Activated naive CD4-positive, alpha-beta T cell treated with anti-CD3 and anti-CD28 coated beads, Interleukin-2, amount 50 U/mL, for 16 hours (primary cell): ENCODE measurements at regions not wholly inside any gene's neighbourhood (a gene's known extent, or its start where the extent isn't known, plus 50 kb on each side); places are given as distances from the start of the nearest gene placed in this dataset.
"Not testable (repeated sequence)": the region's sequence is repeated elsewhere in the genome, so short reads cannot be mapped to it uniquely, and the experiment has no call there.

ENCODE experiments used
- DNase-seq: peaks from one replicate; pipeline ENCODE4 v3.0.0-alpha.2; 2020

DNA sequence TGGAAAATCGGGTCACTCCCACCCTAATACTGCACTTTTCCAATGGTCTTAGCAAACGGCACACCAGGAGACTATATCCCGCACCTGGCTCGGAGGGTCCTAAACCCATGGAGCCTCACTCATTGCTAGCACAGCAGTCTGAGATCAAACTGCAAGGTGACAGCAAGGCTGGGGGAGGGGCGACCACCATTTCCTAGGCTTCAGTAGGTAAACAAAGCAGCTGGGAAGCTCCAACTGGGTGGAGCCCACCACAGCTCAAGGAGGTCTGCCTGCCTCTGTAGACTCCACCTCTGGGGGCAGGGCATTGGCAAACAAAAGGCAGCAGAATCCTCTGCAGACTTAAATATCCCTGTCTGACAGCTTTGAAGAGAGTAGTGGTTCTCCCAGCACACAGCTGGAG lies 109.0 kb upstream of the DEFB108B start:
- not testable (repeated sequence) for DNase-seq

DNA sequence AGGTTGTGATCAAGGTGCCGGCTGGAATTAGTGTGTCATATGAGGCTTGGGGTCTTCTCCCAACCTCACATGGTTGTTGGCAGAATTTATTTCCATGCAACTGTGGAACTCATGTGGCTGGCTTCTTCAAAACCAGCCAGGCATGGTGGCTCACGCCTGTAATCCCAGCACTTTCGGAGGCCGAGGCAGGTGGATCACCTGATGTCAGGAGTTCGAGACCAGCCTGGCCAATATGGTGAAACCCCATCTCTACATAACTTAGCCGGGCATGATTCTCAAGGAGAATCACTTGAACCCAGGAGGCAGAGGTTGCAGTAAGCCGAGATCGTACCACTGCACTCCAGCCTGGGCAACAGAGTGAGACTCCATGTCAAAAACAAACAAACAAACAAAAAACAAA lies 102.3 kb upstream of the DEFB108B start:
- not testable (repeated sequence) for DNase-seq

DNA sequence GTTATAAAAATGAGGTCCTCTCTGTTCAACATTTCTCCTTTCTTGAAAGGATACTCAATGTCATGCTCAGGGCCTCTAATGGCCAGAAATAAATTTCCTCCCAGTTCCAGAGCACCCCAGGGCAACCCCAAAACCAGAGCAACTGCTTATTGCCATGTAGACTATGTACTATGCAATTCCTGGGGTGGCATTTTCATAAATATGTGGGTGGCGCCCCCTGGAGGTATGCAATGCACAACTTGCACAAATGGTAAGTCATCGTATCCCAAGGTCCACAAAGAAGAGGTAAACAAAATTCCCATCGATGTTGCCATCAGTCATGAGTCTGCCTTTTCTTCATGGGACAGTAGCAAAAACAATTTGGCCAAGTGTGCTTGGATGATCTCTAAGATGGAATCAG lies 98.6 kb upstream of the DEFB108B start:
- DNase-seq, result not testable (repeated sequence)

DNA sequence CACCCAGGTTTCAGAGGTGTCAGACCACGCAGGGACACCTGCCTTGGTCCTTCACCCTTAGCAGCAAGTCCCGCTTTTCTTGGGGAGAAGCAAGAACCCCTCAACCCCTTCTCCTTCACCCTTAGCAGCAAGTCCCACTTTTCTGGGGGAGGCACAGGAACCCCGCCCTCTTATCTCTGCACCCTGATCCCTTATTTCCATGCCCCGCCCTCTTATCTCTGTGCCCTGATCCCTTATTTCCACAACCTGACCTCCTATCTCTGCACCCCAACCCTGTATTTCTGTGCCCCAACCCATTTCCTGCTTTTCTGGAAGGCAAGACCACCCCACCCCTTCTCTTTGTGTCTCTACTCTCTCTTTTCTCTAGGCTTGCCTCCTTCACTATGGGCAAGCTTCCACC lies 94.7 kb upstream of the DEFB108B start:
- DNase-seq, result not testable (repeated sequence)

DNA sequence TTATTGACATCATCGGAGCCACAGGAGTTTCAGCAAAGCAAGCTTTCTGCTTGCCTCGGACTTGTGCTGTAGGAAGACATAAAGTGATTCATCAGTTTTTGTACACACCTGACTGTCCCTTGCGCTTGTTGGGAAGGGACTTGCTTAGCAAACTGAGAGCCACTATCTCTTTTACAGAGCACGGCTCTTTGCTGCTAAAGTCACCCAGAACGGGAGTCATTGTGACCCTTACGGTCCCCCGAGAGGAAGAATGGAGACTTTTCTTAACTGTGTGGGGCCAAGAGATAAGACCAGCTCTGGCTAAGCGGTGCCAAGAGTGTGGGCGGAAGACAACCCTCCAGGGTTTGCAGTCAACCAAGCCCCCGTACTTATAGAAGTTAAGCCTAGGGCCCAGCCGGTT lies 89.6 kb upstream of the DEFB108B start:
- DNase-seq, result not testable (repeated sequence)

DNA sequence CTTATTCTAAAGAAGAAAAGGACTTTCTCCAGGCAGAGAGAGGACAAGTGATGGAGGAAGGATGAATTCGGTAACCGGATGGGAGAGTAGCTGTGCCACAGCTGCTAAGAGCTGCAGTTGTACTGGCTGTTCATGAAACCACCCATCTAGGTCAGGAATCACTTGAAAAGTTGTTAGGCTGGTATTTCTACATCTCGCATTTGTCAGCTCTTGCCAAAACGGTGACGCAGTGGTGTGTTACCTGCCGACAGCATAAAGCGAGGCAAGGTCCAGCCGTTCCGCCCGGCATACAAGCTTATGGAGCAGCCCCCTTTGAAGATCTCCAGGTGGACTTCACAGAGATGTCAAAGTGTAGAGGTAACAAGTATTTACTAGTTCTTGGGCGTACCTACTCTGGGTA lies 87.3 kb upstream of the DEFB108B start:
- not testable (repeated sequence) for DNase-seq

DNA sequence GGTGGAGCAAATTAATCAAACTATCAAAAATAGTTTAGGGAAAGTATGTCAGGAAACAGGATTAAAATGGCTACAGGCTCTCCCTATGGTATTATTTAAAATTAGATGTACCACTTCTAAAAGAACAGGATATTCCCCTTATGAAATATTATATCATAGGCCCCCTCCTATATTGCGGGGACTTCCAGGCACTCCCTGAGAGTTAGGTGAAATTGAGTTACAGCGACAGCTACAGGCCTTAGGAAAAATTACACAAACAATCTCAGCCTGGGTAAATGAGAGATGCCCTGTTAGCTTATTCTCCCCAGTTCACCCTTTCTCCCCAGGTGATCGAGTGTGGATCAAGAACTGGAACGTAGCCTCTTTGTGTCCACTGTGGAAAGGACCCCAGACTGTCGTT lies 86.7 kb upstream of the DEFB108B start:
- DNase-seq, result not testable (repeated sequence)

DNA sequence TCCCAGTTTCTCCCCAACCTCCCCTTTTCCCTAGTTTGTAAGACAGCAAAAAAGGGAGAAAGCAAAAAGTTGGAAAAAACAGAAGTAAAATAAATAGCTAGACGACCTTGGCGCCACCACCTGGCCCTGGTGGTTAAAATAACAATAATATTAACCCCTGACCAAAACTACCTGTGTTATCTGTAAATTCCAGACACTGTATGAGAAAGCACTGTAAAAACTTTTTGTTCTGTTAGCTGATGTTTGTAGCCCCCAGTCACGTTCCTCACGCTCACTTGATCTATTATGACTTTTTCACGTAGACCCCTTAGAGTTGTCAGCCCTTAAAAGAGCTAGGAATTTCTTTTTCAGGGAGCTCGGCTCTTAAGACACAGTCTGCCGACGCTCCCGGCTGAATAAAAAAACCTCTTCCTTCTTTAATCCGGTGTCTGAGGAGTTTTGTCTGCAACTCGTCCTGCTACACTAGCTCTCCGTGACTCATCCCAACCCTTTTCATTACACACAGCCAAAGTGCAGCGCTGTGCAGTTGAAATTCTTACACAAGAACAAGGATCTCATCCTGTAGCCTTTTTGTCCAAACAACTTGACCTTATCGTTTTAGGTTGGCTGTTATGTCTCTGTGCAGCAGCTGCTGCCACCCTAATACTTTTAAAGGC lies 83.9 kb upstream of the DEFB108B start:
- DNase-seq, result not testable (repeated sequence)

DNA sequence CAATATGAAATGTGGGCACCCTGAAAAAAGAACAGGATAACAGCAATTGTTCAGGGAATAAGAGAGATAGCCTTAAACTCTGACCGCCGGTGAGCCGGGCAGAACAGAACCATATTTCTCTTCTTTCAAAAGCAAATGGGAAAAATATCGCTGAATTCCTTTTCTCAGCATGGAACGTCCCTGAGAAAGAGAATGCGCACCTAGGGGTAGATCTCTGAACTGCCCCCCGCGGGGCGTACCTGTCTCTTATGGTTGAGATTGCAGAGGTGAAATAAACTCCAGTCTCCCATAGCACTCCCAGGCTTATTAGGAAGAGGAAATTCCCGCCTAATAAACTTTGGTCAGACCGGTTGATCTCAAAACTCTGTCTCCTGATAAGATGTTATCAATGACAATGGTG lies 82.1 kb upstream of the DEFB108B start:
- DNase-seq, result not testable (repeated sequence)

DNA sequence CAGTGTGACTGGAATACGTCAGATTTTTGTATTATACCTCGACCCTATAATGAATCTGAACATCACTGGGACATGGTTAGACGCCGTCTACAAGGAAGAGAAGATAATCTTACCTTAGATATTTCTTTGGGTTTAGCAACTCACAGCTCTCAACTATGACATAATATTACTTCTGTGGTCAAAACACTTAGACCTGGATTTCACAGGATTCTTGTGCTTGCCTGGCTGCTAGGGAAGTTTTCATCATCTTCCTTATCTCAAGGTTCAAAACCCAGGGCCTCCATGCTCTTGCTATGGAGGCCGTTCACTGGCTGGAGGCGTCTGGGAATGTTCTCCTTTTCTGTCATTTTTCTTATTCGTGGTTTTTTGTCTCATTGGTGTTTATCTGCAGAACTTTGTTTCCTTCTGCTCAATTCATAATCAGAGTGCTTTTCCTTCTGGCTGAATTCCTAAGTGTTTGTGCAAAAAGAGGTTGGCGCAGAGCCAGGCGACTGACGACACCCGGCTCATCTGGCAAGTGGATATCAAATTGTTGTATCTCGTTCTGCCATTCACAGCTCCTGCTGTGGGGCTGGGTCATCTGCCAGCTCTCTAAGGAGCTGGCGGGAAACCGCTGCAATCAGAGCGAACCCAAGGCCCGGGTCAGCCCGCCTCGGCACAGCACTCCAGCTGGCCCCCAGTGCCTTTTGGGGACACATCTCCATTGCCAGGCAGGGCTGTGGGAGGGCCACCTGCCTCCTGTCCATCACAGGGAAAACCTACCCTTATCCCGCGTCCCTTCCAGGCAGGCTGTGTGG lies 68.1 kb upstream of the DEFB108B start:
- not testable (repeated sequence) for DNase-seq

DNA sequence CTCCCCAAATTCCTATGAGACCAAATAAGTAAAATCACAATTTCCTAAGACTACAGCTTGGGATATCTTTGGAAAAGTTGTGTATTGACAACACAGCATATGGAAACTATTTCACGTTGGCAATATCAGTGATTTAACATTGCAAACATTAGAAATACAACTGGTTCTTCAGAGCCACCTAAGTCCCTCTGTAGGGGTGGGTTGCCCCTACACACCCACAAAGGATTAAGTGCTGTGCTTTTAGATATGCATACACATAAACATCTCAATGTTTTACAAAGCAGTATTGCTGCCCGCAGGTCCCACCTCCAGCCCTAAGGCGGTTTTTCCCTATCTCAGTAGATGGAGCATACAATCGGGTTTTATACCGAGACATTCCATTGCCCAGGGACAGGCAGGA lies 66.0 kb upstream of the DEFB108B start:
- DNase-seq, result not testable (repeated sequence)

DNA sequence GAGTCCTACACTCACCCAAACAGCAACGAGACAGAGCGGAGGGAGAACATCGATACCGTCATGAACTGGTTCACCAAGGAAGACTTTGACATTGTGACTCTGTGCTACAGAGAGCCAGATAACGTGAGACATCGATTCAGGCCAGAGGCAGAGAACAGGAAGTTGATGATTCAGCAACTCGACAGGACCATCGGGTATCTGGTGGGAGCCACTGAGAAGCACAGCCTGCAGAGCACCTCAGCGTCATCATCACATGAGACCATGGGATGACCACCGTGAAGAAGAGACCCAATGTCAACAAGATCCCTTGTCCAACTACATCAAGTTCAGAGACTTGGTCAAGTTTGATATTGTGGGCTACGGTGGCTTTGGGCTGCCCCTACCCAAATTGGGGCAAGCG lies 60.8 kb upstream of the DEFB108B start:
- not testable (repeated sequence) for DNase-seq

DNA sequence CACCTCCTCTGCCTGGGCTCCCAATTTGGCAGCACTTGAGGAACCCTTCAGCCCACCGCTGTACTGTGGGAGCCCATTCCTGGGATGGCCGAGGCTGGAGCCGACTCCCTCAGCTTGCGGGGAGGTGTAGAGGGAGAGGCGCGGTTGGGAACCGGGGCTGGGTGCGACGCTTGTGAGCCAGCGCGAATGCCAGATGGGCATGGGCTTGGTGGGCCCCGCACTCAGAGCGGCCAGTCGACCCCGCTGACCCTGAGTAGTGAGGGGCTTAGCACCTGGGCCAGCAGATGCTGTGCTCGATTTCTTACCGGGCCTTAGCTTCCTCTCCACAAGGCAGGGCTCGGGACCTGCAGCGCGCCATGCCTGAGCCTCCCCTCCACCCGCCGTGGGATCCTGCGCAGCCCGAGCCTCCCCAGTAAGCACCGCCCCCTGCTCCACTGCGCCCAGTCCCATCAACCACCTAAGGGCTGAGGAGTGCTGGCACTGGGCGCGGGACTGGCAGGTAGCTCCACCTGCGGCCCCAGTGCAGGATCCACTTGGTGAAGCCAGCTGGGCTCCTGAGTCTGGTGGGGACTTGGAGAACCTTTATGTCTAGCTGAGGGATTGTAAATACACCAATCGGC lies 58.3 kb upstream of the DEFB108B start:
- no peak for DNase-seq

DNA sequence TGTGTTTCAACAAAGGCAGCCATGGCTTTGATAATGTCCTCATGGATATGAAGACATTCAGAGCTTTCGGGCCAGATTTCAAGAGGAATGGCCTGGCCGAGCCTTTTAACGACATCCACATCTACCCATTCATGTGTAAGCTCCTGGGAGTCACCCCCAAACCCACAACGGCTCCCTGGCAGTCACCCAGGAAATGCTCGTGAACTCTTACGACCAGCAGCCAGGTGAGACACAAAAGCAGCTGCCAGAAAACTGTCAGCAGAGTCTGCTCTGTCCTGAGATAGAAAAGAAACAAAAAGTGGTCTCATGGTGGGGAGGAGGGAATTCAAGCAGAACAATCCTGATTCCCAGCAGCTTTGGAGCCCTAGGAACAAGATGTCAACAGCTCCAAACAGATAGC lies 52.9 kb upstream of the DEFB108B start:
- DNase-seq, result not testable (repeated sequence)

DNA sequence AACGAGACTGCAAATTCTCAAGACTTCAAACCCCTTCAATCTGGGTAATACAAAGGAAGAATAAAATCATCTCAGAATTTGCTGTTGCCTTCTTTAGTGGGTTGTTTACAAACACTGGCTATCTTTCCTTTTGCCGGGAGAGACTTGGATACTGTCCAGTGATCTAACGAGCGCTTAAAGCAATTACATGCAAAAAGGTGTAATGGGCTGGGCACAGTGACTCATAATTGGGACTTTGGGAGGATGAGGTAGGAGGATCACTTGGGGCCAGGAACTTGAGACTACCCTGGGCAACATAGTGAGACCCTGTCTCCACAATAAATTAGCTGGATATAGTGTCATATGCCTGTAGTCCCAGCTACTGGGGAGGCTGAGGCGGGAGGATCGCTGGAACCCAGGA lies 52.2 kb upstream of the DEFB108B start:
- DNase-seq, result not testable (repeated sequence)

DNA sequence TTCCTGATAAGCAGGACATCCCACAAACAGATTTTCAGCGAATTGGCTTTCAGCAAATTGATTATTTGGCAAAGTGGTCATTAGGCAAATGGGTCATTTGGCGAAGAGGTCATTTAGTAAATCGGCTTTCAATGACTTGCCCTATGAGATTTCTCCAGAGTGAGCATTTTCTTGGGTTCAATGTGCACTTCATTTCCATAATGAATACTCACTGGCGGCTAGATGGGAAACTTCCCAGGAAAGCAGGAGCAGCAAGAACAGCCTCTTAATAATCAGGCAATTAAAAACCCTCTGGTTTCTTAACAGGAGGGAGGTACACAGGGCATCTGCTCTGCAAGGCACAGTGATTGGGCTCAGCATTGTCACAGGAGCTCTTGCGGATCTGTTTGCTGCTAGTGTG lies 51.5 kb upstream of the DEFB108B start:
- not testable (repeated sequence) for DNase-seq

DNA sequence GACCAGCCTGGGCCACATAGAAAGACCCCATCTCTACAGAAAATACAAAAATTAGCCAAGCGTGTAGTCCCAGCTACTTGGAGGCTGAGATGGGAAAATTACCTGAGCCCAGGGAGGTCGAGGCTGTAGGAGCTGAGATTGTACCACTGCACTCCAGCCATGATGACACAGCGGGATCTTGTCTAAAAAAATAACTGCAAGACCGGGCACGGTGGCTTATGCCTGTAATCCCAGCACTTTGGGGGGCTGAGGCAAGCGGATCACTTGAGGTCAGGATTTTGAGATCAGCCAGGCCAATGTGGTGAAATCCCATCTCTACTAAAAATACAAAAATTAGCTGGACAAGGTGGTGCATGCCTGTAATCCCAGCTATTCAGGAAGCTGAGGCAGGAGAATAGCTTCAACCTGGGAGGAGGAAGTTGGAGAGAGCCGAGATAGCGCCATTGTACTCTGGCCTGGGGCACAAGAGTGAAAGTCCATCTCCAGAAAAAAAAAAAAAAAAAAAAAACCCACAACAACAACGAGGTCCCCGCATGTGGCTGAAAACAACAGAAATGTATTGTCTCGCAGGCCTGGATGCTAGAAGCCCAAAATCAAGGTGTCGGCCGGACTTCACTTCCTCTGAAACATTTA lies 50.7 kb upstream of the DEFB108B start:
- not testable (repeated sequence) for DNase-seq

DNA sequence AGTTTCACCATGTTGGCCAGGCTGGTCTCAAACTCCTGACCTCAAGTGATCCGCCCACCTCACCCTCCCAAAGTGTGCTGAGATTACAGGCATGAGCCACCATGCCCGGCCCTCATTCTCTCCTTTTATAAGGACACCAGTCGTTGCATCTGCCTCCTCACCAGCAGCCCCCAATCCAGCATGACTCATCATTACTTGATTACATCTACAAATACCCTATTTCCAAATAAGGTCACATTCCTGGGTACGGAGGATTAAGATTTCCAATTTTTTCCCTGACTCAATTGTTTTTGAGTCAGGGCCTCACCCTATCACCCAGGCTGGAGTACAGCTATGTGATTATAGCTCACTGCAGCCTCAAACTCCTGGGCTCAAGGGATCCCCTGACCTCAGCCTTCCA lies 49.8 kb upstream of the DEFB108B start:
- not testable (repeated sequence) for DNase-seq
